Esophagus squamous epithelium (tissue), 5 donors: ENCODE measurements at regions not wholly inside any gene's neighbourhood (a gene's known extent, or its start where the extent isn't known, plus 50 kb on each side); places are given as distances from the start of the nearest gene placed in this dataset.
"Not testable (repeated sequence)": the region's sequence is repeated elsewhere in the genome, so short reads cannot be mapped to it uniquely, and the experiment has no call there.

ENCODE experiments used
- DNase-seq: peaks from one replicate; lab custom pipeline; 2025; lab: John Stamatoyannopoulos, UW
- H3K27ac ChIP-seq, 4 donors: fragments of 200-600 bp; sonication (generic); one replicate each; pipeline ENCODE4 v1.5.1; 2016 to 2019; ENCODE audit warnings: mild to moderate bottlenecking in 1 of 4
- H3K27me3 ChIP-seq, 4 donors: fragments of 200-600 bp; sonication (generic); 1 replicate in 3 of 4; 2 replicates in 1 of 4; pipeline versions ENCODE4 v1.5.1 to v1.6.0; 2017 to 2021; ENCODE audit warnings: antibody characterized with exemption in 1 of 4
- H3K36me3 ChIP-seq, 3 donors: fragments of 200-600 bp; sonication (generic); one replicate each; pipeline ENCODE4 v1.5.1; 2016 to 2019
- H3K4me1 ChIP-seq, 3 donors: fragments of 200-600 bp; sonication (generic); one replicate each; pipeline ENCODE4 v1.5.1; 2017 to 2019
- H3K4me3 ChIP-seq, 4 donors: fragments of 200-600 bp; sonication (generic); 1 replicate in 3 of 4; 2 replicates in 1 of 4; pipeline ENCODE4 v1.5.1; 2016 to 2019; ENCODE audit warnings: mild to moderate bottlenecking in 2 of 4, moderate library complexity in 1 of 4
- H3K9me3 ChIP-seq, 3 donors: fragments of 200-600 bp; sonication (generic); one replicate each; pipeline ENCODE4 v1.5.1; 2016 to 2019
- POLR2A ChIP-seq, 4 donors: fragments of 450-650 bp; IDR thresholded peaks; one replicate each; pipeline ENCODE4 v1.6.1; 2017; ENCODE audit warnings: antibody characterized with exemption in 4 of 4, mild to moderate bottlenecking in 4 of 4, moderate library complexity in 3 of 4
- WGBS, 2 donors: methylation state at CpG; one replicate each; pipeline ENCODE4 v1.1.5; 2018; 5-methylcytosine and 5-hydroxymethylcytosine counted together
- intact Hi-C: fragments of 100-400 bp; cut with DNase I; formaldehyde crosslinking; loops from one replicate; pipeline ENCODE4 v1.15.0; 2022
- TF ChIP-seq, protein P1 (sequence below), 6 experiments: fragments of 450-650 bp in 4 of 6; fragments of 200-600 bp in 2 of 6; sonication (generic) in 2 of 6; IDR thresholded peaks; one replicate each; pipeline ENCODE4 v1.5.1; 2016 to 2019; ENCODE audit warnings: antibody characterized with exemption in 6 of 6, mild to moderate bottlenecking in 4 of 6, moderate library complexity in 4 of 6
- donor health status: DM: yes; HTN: yes; CAD: no.

DNA sequence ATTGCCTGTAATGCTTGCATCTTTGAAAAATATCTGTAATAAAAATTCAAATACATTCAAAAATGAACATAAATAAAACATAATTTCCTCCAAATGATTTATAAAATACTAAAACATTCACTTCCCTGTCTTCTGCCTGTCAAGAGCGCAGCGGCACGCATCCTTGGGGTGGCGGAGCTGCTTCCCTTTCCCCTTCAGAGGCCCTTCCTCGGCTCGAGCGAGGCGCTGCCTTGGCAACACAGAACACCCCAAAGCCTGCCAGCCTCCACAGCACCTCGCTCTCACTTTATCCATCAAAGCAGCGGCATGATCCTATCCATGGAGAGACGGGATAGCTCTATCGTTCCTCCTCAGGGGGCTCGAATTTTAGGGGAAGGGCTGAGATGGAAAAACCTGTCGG, 146.2 kb downstream of the GXYLT1 start:
- intact Hi-C loops, result no loop called here
- H3K4me1 ChIP-seq, result no peaks in the 10 kb centered on the region
- DNase-seq, result no peak
- H3K27me3 ChIP-seq, result peaks cover 0 to 3% (median 0%) of the 10 kb centered on the region in 4 donors
- no peak overlapping the region for H3K27ac ChIP-seq
- H3K36me3 ChIP-seq, result no peaks in the 10 kb centered on the region
- H3K9me3 ChIP-seq, result no peaks in the 10 kb centered on the region
- H3K4me3 ChIP-seq, result no peak overlapping the region
- TF ChIP-seq, protein P1, sequence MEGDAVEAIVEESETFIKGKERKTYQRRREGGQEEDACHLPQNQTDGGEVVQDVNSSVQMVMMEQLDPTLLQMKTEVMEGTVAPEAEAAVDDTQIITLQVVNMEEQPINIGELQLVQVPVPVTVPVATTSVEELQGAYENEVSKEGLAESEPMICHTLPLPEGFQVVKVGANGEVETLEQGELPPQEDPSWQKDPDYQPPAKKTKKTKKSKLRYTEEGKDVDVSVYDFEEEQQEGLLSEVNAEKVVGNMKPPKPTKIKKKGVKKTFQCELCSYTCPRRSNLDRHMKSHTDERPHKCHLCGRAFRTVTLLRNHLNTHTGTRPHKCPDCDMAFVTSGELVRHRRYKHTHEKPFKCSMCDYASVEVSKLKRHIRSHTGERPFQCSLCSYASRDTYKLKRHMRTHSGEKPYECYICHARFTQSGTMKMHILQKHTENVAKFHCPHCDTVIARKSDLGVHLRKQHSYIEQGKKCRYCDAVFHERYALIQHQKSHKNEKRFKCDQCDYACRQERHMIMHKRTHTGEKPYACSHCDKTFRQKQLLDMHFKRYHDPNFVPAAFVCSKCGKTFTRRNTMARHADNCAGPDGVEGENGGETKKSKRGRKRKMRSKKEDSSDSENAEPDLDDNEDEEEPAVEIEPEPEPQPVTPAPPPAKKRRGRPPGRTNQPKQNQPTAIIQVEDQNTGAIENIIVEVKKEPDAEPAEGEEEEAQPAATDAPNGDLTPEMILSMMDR (IDR thresholded peaks at IDR 0.05), result no peak
- TF ChIP-seq POLR2A (IDR thresholded peaks at IDR 0.05), result no peak
- WGBS, 2 donors, result 67 to 81% methylated on average over 8 to 13 of the region's 14 CpGs

DNA sequence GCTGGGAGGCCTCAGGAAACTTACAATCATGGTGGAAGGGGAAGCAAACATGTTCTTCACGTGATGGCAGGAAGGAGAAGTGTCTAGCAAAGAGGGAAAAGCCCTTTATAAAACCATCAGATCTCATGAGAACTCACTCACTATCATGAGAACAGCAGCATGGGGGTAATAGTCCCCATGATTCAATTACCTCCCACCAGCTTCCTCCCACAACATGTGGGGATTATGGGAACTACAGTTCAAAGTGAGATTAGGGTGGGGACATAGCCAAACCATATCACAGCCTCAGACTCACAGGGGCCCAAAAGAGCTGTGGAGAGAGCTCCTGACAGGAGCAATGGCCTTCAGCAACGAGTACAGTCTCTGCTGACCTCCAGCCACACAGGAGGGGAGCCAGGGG, 151.4 kb downstream of the GXYLT1 start:
- H3K4me3 ChIP-seq, result no peak overlapping the region
- no peaks in the 10 kb centered on the region for H3K9me3 ChIP-seq
- no peak for TF ChIP-seq POLR2A (IDR thresholded peaks at IDR 0.05)
- TF ChIP-seq, protein P1 (IDR thresholded peaks at IDR 0.05), result no peak
- intact Hi-C loops, result no loop called here
- H3K4me1 ChIP-seq, result no peaks in the 10 kb centered on the region
- DNase-seq, result no peak
- H3K27me3 ChIP-seq, result peaks cover 0 to under 1% (median 0%) of the 10 kb centered on the region in 4 donors
- H3K27ac ChIP-seq, result no peak overlapping the region
- H3K36me3 ChIP-seq, result no peaks in the 10 kb centered on the region
- WGBS, 2 donors, result 47 to 61% methylated on average over 2 of the region's 2 CpGs

DNA sequence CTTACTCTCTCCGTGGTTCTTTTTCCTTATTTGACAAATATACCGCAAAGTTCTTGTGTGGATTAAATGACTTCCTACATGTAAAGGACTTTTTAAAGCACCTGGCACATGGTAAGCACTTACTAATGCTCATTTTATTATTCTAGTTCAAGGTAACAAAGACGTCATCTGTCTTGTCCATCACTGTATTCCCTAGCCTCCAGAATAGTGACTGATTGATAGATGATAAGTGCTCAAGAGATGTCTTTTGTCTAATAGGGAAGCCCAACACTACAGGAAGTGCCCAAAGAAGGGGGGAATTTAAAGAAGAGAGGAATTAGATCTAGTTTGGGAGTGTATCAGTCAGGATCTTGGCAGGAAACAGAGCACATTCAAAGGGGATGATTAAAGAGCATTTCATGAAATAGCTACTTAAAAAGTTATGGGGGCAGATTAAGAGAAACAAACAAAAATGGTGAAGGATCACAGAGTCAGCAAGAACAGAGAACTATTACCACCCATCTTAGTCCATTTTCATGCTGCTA, 151.9 kb downstream of the GXYLT1 start:
- no peaks in the 10 kb centered on the region for H3K27me3 ChIP-seq
- H3K36me3 ChIP-seq, result no peaks in the 10 kb centered on the region
- 51 to 71% methylated on average over 3 of the region's 3 CpGs for WGBS, 2 donors
- no peak overlapping the region for H3K4me3 ChIP-seq
- no peak overlapping the region for H3K27ac ChIP-seq
- intact Hi-C loops, result no loop called here
- no peak for DNase-seq
- no peaks in the 10 kb centered on the region for H3K4me1 ChIP-seq
- H3K9me3 ChIP-seq, result no peaks in the 10 kb centered on the region
- TF ChIP-seq POLR2A (IDR thresholded peaks at IDR 0.05), result no peak
- TF ChIP-seq, protein P1 (IDR thresholded peaks at IDR 0.05), result no peak

DNA sequence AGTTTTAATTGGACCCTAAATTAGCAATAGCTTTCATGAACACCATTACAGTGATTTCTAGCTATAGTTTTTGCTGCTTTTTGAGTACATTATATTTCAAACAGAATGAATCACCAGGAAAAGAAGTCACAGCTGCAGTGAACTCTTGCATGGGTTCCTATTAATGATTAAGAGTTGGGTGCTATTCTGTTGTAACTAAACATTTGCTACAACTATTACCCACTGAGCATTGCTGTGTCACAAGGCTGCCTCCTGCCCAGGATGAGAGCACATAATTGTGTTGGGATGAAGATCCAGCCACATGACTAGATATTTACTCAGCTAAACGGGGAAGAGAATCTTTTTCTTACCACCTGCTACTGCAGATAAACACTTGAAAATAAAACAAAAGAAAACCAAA, 152.7 kb downstream of the GXYLT1 start:
- no peak overlapping the region for H3K27ac ChIP-seq
- H3K4me3 ChIP-seq, result no peak overlapping the region
- intact Hi-C loops, result no loop called here
- H3K36me3 ChIP-seq, result no peaks in the 10 kb centered on the region
- TF ChIP-seq, protein P1 (IDR thresholded peaks at IDR 0.05), result no peak
- no peak for TF ChIP-seq POLR2A (IDR thresholded peaks at IDR 0.05)
- 36 to 55% methylated on average over 1 of the region's 1 CpG for WGBS, 2 donors
- no peaks in the 10 kb centered on the region for H3K27me3 ChIP-seq
- H3K4me1 ChIP-seq, result no peaks in the 10 kb centered on the region
- no peaks in the 10 kb centered on the region for H3K9me3 ChIP-seq
- no peak for DNase-seq

DNA sequence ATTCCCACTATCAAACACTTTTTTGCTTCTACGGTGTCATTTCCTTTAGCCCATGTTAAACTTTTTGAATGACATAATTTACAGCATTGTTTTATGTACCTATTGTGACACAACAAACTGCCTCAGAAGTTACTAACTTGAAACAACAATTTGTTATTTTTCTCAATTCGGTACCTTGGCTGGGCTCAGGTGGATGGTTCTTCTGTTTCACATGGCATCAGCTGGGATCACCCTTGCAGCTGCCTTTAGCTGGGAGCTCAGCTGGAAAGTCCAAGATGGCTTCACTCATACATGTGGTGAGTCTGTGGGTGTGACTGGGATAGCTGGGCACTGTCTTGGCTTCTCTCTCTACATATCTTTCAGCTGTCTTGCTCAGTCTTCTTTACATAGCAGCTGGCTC, 156.0 kb downstream of the GXYLT1 start:
- no peak overlapping the region for H3K27ac ChIP-seq
- no peaks in the 10 kb centered on the region for H3K27me3 ChIP-seq
- intact Hi-C loops, result no loop called here
- 93 to 97% methylated on average over 2 of the region's 2 CpGs for WGBS, 2 donors
- H3K9me3 ChIP-seq, result no peaks in the 10 kb centered on the region
- no peak for TF ChIP-seq POLR2A (IDR thresholded peaks at IDR 0.05)
- TF ChIP-seq, protein P1 (IDR thresholded peaks at IDR 0.05), result no peak
- no peaks in the 10 kb centered on the region for H3K36me3 ChIP-seq
- no peak overlapping the region for H3K4me3 ChIP-seq
- DNase-seq, result no peak
- no peaks in the 10 kb centered on the region for H3K4me1 ChIP-seq

DNA sequence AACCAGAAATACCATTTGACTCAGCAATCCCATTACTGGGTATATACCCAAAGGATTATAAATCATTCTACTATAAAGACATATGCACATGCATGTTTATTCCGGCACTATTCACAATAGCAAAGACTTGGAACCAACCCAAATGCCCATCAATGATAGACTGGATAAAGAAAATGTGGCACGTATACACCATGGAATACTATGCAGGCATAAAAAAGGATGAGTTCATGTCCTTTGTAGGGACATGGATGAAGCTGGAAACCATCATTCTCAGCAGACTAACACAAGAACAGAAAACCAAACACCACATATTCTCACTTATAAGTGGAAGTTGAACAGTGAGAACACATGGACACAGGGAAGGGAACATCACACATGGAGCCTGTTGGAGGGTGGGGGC, 158.2 kb downstream of the GXYLT1 start:
- H3K27me3 ChIP-seq, H3K9me3 ChIP-seq, H3K4me1 ChIP-seq, H3K27ac ChIP-seq, H3K36me3 ChIP-seq, H3K4me3 ChIP-seq, intact Hi-C loops, DNase-seq: not testable (repeated sequence)
- 68 to 78% methylated on average over 2 of the region's 2 CpGs for WGBS, 2 donors
